HK-2 (cell line): ENCODE measurements at regions not wholly inside any gene's neighbourhood (a gene's known extent, or its start where the extent isn't known, plus 50 kb on each side); places are given as distances from the start of the nearest gene placed in this dataset.

ENCODE experiments used
- DNase-seq: peaks from one replicate; pipeline ENCODE4 v3.0.0-alpha.2; 2018; ENCODE audit not compliant: unreplicated experiment

DNA sequence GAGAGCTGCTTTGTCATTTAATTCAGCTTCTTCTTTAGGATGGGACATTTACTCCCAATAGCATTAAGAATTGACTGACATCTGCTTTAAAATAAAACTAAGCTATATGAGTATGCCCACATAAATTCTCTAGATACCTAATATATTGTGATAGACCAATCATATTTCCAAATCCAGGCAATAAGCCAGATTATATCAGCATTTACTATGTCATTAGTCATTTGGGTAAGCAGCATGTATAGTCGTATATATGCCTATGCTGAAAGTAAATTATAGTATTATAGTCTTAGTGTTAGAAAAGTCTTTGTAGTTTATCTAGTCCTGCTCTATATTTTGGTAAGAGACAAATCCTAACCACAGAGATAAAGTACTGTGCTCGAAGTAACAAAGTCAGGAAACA is 958.1 kb downstream of the KCNJ2 start:
- DNase-seq, result no peak

DNA sequence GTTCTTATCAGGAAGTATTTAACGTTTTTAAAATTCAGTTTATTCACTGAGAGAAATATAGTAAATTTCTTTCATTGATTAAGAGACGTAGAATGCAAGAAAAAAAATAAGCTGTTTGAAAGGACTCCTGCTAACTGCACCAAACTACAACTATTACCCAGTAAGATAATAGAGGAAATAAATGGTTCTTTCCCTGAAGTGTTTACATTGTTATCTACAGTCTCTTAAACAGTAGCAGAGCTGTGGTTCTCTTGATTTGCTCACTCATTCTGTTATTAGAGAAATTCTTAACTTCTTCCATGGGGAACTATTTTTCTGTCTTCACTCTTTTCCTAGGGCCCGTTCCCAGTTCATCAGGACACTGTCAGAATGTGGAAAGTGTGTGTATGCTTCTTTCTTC is 973.0 kb downstream of the KCNJ2 start:
- DNase-seq, result no peak

DNA sequence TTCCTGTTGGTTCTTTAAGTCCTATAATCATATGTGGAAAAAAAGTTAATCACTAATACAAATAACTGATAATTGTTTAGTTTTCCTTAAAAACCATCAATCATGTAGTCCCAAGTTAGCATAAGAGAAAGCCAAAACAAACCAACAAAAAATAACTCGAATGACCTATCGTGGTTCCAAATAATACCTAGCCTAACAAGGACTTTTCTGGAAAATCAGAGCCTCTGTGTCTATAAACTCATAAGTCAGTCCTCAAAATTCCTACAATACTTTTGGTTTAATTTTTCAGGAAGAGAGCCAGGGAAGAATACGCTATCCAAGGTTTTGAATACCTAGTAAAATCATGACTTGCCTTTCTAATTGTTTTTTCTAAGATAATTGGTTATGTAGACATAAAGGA is 975.3 kb upstream of the SOX9 start:
- no peak for DNase-seq

DNA sequence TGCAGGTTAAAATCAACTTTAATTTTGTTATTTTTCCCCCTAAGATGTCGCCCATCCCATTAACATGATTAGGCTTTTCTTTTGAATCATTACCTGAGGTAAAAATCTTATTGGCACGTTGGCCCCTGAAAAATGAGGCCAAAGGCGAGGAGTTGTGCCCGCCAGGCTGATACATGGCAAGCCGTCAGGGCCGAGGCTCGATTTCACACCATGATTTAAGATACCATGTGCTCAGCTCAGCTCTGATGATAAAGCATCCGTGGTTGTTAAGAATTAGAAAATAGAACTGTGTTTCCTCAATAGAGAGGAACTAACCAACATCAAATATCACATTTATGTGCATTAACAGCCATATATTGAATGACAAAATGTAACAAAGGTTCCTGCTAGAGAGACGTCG is 972.9 kb upstream of the SOX9 start:
- no peak for DNase-seq

DNA sequence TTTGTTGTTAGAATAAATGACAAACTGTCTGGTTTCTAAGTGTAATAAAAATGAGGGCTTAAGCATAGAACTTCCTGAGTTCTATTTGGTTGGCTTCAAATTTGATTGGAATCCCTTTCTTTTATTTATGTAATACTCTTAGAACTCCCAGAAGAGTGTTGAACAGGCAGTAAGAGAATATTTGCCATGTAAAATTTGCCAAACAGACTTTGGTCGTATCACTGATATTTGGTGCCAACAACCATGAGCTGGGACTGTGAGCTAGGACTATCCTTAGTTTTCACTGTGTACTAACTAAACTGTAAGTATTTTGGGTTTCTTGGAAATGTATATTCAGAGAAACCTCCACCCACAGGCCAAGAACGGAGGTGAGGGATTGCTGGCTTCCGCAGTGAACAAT is 971.2 kb upstream of the SOX9 start:
- no peak for DNase-seq

DNA sequence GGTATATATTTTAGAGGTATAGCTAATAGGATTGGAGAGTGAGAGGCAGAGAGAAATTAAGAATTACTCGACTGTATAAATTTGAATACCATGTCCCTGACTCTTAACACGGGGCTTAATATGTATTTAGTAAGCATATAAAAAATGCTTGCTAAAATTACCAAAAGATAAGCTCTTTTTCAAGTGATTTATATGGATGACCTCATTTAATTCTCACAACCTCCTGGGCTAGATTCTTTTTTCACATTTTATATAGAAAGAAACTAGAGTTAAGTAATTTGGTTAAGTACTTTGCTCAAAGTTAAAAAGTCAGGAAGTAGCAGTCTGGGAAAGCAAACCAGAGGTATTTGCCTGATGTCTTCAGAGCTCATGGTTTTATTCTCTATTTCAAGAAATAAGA is 963.5 kb upstream of the SOX9 start:
- no peak for DNase-seq

DNA sequence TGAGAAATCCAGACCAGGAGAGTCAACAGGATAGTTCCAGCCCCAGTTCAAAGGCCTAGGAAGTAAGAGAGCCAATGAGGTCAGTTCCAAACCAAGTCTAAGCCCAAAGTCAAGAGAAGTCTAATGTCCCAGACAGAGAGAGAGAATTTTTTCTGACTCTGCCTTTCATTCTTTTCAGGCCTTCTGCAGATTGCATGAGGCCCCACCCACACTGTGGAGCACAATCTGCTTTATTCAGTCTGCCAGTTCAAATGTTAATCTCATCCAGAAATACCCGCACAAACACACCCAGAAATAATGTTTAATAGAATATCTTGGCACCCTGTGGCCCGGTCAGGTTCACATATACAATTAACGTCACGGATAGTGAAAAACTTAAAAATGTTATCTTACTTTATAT is 962.4 kb upstream of the SOX9 start:
- no peak for DNase-seq

DNA sequence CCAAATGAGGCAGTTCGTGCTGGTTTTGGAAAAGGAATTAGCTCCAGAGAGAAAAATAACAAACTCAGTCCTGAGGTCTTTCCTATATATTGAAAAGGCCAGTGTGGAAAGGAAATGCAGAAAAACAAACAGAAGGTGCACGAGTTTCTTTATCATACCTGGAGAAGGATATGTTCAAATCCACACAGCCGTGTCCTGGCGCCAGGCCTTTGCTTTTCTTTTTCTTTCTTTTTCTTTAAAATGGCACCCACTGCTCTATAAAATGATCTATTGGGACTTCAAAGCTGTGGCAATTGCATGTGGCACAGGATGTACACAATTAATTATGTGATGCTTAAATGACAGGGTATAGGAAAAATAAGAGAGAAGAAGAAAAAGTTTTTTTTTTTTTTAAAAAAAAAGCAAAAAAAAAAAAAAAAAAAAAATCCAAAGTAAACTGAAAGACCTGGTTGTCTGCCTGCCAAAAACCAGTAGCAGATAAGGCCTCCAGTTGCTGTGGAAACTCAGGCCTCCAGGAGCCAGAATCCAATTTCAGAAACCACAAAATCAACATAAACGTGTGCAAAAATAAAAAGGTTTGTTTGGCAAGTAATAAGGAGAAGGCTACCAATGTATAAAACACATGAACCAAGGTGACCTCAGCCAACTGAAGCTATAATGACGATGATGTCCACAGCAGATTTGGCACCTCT is 957.6 kb upstream of the SOX9 start:
- DNase-seq, result no peak

DNA sequence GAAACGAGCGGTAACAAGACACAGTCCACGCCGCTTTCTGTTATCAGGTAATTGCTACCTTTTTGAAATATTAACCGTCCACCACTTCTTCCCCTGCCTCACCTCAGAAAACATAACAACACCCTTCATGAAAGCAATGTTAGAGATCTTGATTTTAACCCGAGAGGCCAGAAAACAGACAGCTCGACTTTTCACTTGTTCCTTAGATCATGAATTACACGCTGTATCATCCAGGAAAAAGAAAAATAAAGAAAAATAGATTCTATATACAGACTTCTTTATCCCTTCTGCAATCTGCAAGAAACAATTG is 957.1 kb upstream of the SOX9 start:
- no peak for DNase-seq

DNA sequence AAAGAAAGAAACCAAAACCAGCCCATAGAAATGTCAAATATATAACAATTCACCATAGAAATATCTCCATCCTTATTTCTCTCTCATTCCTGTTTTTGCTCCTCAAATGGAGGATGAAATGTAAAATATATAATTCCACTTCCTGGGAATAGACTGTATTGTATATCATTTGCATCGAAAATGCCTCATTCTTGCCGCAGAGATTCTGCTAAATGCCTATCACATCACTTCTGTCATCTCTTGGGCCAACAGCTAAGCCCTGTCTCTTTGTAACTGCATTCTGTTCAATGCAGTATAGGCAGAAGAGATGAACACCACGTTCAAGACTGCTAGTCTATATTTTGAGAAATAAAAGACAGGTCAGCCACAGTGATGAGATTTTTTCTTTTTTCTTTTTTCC is 956.3 kb upstream of the SOX9 start:
- no peak for DNase-seq

DNA sequence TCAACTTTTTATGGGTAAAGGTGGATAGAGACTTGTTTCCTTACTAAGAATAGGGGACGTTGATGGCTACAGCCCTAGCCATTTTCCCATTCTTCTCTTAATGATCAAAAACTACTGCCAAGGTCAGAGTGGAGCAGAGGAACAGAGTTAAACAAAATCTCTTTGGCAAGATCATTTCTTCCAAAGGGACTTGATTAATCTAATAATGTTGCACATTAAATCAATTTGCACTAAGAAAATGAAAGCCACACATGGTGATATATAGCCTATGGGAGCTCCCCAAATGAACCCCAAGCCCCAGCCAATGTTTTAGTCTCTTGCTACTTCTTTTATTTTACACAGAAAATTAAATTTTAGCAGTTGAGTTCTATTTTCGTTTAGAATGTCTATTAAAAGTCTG is 954.5 kb upstream of the SOX9 start:
- DNase-seq, result no peak

DNA sequence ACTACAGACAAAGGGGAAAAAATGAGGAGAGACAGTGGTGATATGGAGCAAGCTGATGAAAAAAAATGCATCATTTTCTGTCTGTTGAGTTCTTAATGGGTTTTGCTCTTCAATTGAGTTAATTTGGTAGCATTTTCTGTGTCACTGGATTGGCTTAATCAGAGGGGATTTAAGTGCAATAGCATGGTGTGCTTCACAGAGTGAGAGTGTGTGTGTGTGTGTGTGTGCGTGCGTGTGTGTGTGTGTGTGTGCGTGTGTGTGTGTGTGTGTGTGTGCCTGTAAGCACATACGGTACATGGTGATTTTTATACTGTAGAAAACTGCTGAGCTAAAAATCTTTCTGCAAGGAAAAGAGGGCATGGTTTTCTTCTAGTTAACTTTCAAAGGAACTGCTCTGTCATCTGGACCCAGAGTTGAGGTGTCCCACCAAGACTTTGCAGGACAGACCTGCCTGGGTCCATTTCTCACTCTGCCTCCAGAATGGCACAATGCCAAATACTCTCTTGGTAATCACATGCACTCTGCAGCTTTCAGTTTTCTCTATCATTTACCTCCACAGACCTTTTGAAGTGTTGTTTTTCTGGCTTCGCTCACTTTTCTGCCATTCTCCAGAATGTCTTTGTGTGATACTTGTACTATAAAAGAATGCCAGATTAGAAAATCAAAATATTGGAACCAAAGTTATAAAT is 952.6 kb upstream of the SOX9 start:
- DNase-seq, result no peak

DNA sequence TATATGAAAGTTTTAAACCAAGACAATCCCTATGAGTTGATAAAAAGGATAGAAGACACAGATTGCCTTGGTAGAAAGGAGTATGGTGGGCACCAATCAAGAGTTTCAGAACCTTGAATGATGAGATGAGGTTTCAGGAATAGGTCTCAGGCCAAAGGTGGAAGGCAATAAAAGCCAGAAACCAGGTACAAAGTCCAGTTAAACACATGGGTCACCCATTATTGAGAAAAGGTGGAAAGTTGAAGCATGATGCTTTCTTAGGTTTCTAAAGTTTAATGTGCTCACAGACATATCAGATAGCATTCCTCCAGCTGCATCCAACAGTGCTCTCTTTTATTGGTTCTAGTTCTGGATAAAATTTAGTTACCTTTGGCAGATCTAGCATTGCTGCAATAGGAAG is 950.8 kb upstream of the SOX9 start:
- no peak for DNase-seq

DNA sequence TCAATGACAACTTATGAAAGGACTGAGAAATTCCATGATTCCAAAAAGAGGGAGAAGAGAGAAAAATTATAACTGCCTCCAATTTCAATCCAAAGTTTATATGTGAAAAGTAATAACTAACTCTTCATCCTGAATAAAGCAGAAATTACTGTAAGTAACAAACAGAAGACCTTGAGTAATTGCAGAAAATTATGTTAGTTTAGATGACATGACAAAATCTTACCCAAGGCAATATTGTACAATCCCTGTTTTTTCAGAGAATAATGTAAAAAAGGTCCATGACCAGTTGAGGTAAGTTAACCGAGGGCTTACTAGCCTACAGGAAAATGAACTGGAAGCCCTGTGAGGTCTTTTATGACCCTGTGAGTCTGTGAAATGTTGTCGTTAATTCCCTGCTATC is 949.5 kb upstream of the SOX9 start:
- no peak for DNase-seq

DNA sequence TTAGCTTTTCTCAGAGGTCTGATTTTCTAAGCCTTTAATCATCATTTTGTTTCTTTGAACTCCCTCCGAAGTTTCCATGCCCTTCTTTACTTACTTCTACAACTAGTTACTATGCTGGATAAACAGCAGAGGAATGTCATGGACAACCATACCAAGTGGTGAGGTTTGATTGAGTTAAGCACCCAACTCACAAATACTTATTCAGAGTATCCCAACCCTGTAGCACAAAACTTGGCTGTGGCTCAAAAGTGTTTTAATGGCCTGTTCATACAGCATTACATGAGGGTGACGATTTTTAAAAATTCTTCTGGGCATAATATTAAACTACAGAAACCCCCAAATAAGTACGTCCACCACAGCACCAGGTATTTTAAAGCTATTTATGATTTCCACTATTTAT is 946.8 kb upstream of the SOX9 start:
- no peak for DNase-seq

DNA sequence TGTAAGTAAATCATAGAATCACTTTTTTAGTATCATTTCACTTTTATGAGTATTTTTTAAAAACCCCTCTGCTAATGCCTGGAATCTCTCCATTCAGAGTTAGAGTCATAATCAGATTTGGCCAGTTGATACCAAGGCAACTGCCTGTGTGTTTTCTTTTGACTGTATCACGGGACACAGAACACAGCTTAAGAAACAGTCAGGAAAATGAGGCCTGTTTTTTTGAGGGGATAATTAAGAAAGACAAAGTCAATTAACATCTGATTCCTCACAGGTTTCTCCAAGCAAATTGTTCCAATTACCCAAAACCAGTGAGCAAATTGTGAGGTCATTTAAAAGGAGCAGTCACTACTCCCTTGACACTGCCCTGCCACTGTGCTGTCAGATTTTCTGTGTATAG is 944.5 kb upstream of the SOX9 start:
- DNase-seq, result no peak

DNA sequence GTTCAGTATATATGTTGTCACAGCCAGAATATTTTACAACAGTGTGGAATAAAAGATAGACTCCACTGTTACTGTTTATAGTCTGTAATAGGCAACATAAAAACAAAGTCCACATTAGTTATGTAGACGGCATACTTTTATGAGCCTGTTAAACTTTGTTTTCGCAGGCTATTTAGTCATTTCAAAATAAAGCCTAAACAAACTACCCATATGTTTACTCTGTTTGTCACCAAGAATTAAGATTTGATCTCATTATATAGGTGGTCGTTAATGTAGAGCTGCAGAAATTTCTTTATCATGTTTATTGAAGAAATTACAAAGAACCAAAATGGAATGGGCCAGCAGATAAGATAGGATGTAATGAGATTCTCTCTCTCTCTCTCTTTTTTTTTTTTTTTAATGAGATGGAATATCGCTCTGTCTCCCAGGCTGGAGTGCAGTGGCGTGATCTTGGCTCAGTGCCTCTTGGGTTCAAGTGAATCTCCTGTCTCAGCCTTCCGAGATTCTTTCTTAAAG is 943.8 kb upstream of the SOX9 start:
- DNase-seq, result no peak

DNA sequence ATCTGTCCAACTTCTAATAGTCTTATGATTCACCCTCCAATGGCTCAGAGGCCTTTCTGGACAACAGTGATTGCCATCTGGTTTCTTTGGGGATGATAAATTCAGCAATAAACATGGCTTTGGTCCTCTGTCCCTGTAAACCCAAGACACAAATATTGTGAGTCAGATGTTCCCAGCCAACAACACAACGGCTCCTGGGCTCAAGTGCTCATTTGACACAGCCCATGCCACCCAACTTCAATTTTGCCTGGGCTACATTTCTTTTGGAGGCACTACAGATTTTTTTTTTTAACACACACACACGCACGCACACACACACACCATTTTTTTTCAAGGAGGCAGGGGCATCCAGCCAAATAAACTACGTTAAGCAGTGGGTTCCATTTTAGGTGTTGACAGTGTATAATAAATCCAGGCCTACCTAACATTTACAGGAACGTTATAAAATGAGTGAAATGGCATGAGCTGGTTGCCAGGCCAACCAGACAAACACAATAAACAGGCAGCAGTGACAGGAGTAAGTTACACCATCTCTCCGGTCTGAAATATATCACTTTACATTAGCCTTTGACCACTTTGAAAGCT is 939.9 kb upstream of the SOX9 start:
- DNase-seq, result no peak

DNA sequence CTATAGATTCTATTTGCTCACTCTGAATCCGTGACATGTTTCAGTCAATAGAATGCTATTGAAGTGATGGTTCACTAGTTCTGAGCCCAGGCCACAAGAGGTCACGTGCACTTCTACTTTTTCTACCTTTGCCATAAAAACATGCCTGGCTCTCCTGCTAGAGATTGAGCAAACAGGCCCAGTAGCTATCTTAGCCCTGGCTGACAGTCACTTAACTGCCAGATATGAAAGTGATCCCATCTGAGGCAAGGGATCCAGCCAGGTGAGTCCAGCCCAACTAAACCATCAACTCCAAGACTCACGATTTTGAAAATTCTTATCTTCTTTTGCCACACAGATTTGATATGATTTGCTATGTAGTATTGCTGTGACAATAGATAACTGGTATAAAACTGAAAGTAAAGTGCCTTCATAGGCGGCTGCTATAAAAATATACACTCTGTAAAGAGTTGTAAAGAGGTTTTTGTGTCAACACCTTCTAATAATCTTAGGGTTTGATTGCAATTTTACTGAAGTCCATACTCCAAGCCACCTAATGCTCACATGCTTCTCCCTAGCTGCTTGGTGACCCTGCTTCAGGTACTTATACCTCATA is 937.7 kb upstream of the SOX9 start:
- DNase-seq, result no peak

DNA sequence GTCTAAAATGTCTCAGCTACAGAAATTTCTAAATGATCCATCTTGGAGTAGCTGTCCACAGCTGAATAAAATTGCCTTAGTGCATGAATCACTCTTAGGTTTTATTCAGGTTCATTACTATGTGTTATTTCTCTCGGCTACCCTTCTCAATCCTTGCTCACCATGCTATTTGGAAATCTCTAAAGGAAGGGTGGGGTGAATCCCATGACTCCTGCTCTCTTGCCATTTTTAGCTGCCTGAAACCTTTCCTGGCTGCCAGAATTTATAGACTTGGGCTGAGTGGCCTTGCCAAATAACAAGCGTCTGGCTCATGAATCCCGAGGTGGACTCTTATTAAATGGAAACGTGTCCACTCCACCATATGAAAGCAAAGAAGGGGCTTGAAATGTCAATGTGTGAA is 936.1 kb upstream of the SOX9 start:
- no peak for DNase-seq

DNA sequence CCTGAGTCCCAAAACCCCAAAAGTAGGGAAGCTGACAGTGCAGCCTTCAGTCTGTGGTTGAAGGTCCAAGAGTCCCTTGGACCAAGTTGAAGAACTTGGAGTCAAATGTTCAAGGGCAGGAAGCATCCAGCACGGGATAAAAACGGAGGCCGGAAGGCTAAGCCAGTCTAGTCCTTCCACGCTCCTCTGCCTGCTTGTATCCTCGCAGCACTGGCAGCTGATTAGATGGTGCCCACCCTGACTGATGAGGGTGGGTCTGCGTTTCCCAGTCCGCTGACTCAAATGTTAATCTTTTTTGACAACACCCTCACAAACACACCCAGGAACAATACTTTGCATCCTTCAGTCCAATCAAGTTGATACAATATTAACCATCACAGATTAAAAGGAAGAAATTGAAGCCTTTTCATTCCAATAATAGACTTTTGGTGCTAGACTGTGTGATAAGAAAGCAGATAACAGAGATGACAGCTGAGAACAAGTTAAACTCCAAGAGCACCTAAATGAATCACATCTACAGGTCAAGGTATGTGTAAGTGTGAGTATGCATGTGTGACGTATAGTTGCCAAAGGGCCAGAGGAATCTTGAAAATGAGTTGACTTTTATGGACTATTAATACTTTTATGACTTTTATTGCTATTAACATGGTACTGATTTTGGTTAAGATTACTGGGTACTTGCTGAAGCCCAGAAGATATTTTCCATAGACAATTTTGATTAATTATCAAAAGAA is 933.5 kb upstream of the SOX9 start:
- no peak for DNase-seq

DNA sequence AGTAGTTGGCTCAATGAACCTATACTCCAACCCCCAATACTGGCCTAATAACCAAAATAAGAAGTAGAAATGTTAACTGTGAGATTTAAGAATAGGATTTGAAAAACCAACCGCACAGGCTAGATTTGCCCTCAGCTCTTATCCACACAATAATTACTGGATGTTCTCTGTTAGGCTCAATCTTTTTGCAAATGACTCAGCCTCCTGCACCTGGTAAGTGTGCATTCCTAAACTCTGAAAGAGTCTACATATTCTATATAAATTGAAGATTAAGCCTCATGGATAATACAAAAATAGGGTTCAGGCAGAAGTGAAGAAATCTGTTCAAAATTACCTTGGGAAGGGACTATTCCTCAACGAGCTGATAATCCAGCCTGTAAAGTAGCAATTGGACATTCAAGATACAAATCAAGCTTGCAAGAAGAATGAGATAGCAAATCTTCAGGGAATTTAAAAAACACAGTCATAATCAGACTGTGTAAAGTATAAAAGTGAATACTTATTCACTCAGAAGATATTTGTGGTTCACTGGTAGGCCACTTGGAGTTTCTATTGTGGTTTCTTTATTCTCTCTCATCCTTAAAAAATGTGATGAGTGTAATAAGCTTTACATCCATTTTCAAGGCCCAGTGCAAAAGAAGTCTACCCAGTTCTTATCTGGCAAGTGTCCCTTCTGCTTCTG is 931.9 kb upstream of the SOX9 start:
- DNase-seq, result peak; percentile 5
